ENCODE measurements at regions not wholly inside any gene's neighbourhood (a gene's known extent, or its start where the extent isn't known, plus 50 kb on each side); places are given as distances from the start of the nearest gene placed in this dataset.

- DNase-seq (no peak), ATAC-seq (ENCODE audit: poor library complexity) (no peak)
- intact Hi-C loops (cut with DNase I), result no loop called here
Measured at GRCh38 chr16:9183682-9184353, 92.4 kb downstream of the HAPSTR1 start.

DNA sequence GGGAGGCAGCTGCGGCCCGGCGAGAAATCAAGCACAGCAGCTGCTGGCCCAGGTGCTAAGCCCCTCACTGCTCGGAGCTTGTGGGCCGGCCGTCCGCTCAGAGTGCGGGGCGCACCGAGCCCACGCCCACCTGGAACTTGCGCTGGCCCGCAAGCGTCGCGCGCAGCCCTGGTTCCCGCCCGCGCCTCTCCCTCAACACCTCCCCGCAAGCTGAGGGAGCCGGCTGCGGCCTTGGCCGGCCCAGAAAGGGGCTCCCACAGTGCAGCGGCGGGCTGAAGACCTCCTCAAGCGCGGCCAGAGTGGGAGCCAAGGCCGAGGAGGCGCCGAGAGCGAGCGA is 92.9 kb downstream of the HAPSTR1 start:
- DNase-seq (no peak), ATAC-seq (ENCODE audit: poor library complexity) (no peak)
- intact Hi-C loops (cut with DNase I), result no loop called here

DNA sequence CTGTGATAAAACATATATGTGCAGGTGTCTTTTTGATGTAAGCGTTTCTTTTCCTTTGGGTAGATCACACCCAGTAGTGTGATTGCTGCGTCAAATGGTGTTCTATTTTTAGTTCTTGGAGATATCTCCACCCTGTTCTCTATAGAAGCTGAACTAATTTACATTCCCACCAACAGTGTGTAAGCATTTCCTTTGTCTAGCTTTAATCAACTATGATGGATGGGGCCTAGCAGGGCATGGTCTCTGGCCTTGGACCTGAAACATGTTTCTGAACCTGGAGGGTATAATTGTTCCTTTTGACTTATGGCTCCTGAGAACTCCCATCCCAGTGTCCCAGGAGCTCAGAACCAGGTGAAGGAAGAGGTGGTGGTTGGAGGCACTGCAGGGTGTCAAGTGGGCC is 93.9 kb downstream of the HAPSTR1 start:
- ATAC-seq (ENCODE audit: poor library complexity) (no peak), DNase-seq (no peak)
- intact Hi-C loops (cut with DNase I), result no loop called here

DNA sequence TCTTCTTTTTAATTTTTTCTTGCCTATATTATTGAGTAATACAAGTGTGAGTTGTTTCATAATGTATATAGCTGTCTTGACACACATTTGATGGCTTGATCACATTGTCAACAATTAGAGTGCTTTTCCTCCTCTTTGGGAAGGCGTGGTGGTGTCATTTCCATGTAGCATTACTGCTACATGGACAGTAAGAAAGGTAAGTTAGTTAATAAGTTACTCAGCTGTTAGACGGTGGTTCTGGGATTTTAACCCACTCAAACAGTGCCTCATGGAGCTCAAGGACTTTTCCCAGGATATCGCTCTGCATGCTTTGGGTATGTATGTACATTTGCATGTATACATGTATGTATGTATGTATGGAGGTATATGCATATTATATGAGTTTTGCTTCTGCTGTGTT is 94.6 kb downstream of the HAPSTR1 start:
- no peak for DNase-seq
- intact Hi-C loops (cut with DNase I), result no loop called here
- no peak for ATAC-seq (ENCODE audit: poor library complexity)

- DNase-seq, result no peak
- intact Hi-C loops (cut with DNase I), result no loop called here
- no peak for ATAC-seq (ENCODE audit: poor library complexity)
Measured at GRCh38 chr16:9188721-9189120, 97.3 kb downstream of the HAPSTR1 start.

GRCh38 chr16:9191274-9191850 is 99.9 kb downstream of the HAPSTR1 start:
- ATAC-seq (ENCODE audit: poor library complexity), result no peak
- intact Hi-C loops (cut with DNase I), result no loop called here
- no peak for DNase-seq

DNA sequence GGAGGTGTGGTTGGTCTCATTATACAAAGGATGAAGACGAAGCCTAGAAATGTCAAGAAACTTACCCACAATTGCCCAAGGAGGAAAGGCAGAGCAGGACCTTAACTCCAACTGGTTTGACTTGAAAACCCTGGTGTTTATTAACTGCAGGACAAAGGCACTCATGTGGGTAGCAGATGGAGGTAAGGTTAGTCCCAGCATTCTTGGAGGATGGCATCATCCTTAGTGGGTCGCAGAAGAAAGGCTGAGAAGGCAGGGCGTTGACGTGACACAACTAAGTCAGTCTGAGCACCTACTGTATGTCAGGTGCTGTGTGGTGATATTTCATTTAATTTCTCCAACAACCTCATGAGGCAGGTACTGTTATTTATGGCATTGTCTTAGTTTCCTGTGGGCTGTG is 101.3 kb downstream of the HAPSTR1 start:
- ATAC-seq (ENCODE audit: poor library complexity), result no peak
- intact Hi-C loops (cut with DNase I), result no loop called here
- no peak for DNase-seq

DNA sequence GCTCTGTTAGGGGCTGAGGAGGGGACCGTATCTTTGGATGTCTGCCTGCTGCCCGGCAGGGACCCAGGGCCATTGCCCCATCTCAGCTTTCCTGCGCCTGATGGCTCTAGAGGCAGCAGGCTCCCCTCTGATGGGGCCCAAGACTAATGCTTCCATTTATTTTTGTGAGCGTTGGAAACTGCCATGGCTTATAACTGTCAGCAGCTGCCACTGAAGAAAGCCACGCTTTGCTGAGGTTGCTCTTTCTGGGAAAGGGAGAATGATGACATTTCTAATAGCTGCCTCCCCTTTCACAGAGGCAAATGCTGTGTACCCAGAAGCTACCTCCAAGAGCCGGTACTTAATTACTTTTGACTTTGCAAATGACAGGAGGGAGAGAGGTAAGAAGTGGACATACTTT is 103.8 kb downstream of the HAPSTR1 start:
- intact Hi-C loops (cut with DNase I), result no loop called here
- ATAC-seq (ENCODE audit: poor library complexity) (peak; percentile 41), DNase-seq (no peak)

DNA sequence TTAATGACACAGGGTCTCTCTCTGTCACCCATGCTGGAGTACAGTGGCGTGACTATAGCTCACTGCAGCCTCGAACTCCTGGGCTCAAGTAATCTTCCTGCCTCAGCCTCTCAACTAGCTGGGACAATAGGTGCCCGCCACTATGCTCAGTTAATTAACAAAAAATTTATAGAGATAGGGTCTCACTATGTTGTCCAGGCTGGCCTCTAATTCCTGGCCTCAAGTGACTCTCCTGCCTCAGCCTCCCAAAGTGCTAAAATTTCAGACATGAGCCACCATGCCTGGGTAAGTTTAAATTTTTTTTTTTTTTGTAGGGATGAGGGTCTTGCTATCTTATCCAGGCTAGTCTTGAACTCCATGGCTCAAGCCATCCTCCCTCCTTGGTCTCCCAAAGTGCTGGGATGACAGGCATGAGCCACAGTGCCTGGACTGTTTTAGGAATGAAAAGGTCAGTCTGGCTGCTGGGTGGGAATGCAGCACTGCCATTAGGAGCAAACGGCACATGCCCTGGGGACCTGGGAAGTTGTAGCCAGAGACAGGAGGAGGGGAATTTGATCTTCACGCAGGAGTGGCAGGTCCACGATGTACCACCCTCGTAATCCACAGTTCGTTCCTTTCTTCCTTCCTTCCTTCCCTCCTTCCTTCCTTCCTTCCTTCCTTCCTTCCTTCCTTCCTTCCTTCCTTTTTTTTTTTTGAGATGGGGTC is 106.7 kb downstream of the HAPSTR1 start:
- ATAC-seq (ENCODE audit: poor library complexity) (no peak), DNase-seq (no peak)
- intact Hi-C loops (cut with DNase I), result no loop called here

- intact Hi-C loops (cut with DNase I), result no loop called here
- DNase-seq (peak; percentile 47), ATAC-seq (ENCODE audit: poor library complexity) (no peak)
Measured at GRCh38 chr16:9199311-9199710, 107.9 kb downstream of the HAPSTR1 start.

DNA sequence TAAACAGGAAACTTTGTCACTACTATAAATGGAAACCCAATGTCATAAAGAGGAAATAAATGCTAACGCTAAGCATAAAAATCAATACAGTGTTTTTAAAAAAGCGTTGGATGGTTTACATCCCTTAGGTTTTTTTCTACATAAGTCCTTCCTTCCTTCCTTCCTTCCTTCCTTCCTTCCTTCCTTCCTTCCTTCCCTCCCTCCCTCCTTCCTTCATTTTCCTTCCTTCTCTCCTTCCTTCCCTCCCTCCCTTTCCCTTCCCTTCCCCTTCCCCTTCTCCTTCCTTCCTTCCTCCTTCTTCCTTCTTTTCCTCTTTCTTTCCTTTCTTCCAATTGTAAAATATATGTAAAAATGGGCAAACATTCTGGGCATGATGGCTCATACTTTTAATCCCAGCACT is 108.3 kb downstream of the HAPSTR1 start:
- intact Hi-C loops (cut with DNase I), result no loop called here

DNA sequence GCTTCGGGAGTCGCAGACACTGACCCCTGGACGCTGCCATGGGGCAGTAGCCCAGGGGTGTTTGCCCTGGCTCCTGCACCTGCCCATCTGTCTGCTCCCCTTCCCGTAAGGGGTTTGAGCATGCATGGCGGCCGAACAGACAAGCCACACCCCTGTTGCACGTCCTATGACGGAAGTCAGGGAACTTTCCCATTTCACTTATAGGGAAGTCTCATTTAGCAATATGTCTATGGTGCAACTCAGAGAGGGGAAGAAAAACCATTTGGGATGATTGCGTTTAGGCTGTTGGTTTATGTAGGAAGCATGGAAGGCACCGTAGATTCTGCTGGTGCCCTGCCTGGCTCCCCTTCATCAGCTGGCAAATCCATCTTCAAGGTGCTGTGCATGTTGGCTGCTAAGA is 112.5 kb downstream of the HAPSTR1 start:
- ATAC-seq (ENCODE audit: poor library complexity) (no peak), DNase-seq (no peak)
- intact Hi-C loops (cut with DNase I), result no loop called here

More for the DNA sequence above, 108.3 kb downstream of the HAPSTR1 start:
- ATAC-seq (ENCODE audit: poor library complexity), result no peak
- no peak for DNase-seq

- intact Hi-C loops (cut with DNase I), result no loop called here
- ATAC-seq (ENCODE audit: poor library complexity) (no peak), DNase-seq (no peak)
Measured at GRCh38 chr16:9205661-9206060, 114.2 kb downstream of the HAPSTR1 start.

DNA sequence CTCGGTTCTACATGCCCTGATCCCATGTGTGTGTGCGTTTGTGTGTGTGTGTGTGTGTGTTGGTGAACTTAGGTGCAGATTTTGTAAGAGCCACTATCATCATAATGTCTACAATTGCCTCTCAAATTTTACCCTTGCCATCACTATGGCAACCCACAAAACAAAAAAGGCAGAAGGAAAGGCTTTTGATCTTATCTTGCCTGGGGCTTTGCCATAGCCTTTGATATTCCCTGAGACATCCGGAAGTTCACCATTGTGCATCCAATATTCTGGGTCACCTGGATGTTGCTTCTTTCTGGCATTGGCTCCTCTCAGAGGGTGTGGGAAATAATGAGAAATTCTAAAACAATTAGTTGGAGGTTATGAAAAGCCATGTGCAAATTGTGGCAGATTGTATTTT is 114.7 kb downstream of the HAPSTR1 start:
- no peak for ATAC-seq (ENCODE audit: poor library complexity)
- intact Hi-C loops (cut with DNase I), result no loop called here
- DNase-seq, result no peak

DNA sequence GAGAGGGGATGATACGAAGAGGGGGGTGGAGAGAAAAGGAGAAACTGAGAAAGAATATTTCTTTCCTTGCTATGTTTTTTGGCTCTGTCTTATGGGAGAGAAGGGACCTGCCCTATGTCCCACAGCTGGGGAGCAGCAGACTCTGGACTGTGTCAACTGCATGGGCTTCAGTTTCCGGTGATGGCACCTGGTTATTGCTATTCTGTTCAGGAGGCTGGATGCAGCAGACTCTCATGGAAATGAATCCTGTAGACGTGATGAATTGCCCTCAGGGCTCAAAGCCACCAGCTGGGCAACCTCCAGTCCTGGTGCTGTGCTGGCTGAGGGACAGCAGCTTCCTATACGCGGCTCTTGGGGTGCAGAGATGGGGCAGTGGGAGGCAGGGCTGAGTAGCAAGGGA is 121.2 kb downstream of the HAPSTR1 start:
- DNase-seq (no peak), ATAC-seq (ENCODE audit: poor library complexity) (no peak)
- intact Hi-C loops (cut with DNase I), result no loop called here

DNA sequence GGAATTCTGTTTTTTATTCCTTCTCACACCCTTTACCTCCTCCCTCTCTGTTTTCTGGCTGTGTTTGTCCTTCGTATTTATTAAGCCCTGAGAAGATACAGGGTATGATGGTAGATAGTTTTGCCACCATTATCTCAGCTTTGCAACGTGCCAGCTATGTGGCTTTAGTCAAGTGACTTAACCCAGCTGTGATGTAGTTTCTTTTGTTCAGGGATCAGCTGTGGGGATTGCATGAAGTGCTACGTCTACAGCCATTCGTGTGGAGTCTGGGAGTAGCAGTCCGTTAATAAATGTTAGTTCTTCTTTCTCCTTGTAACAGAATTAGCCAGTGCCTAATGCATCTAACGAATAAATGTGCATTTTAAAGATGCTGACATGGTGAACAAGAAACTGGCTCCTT is 128.4 kb downstream of the HAPSTR1 start:
- DNase-seq (no peak), ATAC-seq (ENCODE audit: poor library complexity) (no peak)
- intact Hi-C loops (cut with DNase I), result no loop called here

GRCh38 chr16:9225527-9226316 is 134.3 kb downstream of the HAPSTR1 start:
- intact Hi-C loops (cut with DNase I), result no loop called here
- ATAC-seq (ENCODE audit: poor library complexity) (no peak), DNase-seq (no peak)

DNA sequence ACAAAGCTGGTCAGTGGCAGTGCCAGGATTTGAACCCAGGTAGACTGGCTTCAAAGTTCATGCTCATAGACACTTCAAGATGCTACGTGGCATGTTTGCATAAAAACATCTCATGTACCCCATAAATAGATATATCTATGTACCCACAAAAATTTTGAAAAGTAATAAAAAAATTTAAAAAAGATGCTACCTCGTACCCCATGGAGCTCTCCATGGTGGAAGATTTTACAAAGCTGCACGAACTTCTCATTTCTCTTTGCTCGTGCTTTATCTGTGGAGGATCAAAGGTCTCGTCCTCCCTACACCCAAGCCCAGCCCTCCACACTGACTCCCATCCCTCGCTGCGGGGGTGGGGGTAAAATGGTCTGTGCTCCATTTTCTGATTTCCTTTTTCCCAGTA is 135.5 kb downstream of the HAPSTR1 start:
- ATAC-seq (ENCODE audit: poor library complexity), result no peak
- intact Hi-C loops (cut with DNase I), result no loop called here
- no peak for DNase-seq

DNA sequence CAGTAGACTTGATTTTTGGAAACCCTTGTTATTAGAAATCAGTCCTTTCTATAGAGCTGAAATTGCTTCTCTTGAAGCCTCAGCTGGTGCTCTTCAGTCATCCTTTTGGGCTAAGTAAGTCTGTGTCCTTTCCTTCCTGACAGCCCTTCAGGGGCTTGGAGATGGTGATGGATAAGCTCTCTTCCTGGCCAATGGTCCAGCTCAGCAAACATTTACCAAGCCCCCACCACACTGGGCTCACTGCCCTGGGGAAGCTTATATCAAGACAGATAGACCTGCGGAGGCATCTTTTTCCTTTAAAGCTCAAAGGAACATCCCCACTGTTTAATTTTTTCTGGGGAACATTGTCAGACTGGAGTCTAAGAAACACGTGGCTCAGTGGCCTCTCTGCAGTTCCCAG is 139.6 kb downstream of the HAPSTR1 start:
- DNase-seq (no peak), ATAC-seq (ENCODE audit: poor library complexity) (no peak)
- intact Hi-C loops (cut with DNase I), result no loop called here
